ENCODE measurements at regions not wholly inside any gene's neighbourhood (a gene's known extent, or its start where the extent isn't known, plus 50 kb on each side); places are given as distances from the start of the nearest gene placed in this dataset.

- DNase-seq (ENCODE audit: low read depth), result no peak
These were observed 973.3 kb downstream of the BCL11B start for GRCh38 chr14:98298481-98299244.

- no peak for DNase-seq (ENCODE audit: low read depth)
These were observed 970.3 kb downstream of the BCL11B start for GRCh38 chr14:98301681-98302080.

GRCh38 chr14:98304574-98304973 lies 967.4 kb downstream of the BCL11B start:
- no peak for DNase-seq (ENCODE audit: low read depth)

GRCh38 chr14:98309591-98309990 lies 962.4 kb downstream of the BCL11B start:
- DNase-seq (ENCODE audit: low read depth), result no peak

- no peak for DNase-seq (ENCODE audit: low read depth)
These were observed 960.0 kb downstream of the BCL11B start for GRCh38 chr14:98312006-98312405.

GRCh38 chr14:98321841-98322240 lies 950.2 kb downstream of the BCL11B start:
- no peak for DNase-seq (ENCODE audit: low read depth)

GRCh38 chr14:98323836-98324235 lies 948.2 kb downstream of the BCL11B start:
- no peak for DNase-seq (ENCODE audit: low read depth)

GRCh38 chr14:98325761-98326160 lies 946.2 kb downstream of the BCL11B start:
- DNase-seq (ENCODE audit: low read depth), result no peak

GRCh38 chr14:98328496-98328895 lies 943.5 kb downstream of the BCL11B start:
- DNase-seq (ENCODE audit: low read depth), result no peak

GRCh38 chr14:98334186-98334585 lies 937.8 kb downstream of the BCL11B start:
- no peak for DNase-seq (ENCODE audit: low read depth)

GRCh38 chr14:98341211-98341610 lies 930.8 kb downstream of the BCL11B start:
- no peak for DNase-seq (ENCODE audit: low read depth)

GRCh38 chr14:98345161-98345560 lies 926.8 kb downstream of the BCL11B start:
- DNase-seq (ENCODE audit: low read depth), result no peak

GRCh38 chr14:98347686-98348085 lies 924.3 kb downstream of the BCL11B start:
- DNase-seq (ENCODE audit: low read depth), result no peak

GRCh38 chr14:98348505-98348904 lies 923.5 kb downstream of the BCL11B start:
- no peak for DNase-seq (ENCODE audit: low read depth)

- DNase-seq (ENCODE audit: low read depth), result no peak
These were observed 921.8 kb downstream of the BCL11B start for GRCh38 chr14:98350213-98350612.

- DNase-seq (ENCODE audit: low read depth), result no peak
These were observed 907.0 kb downstream of the BCL11B start for GRCh38 chr14:98364961-98365360.

GRCh38 chr14:98366429-98366828 lies 905.6 kb downstream of the BCL11B start:
- no peak for DNase-seq (ENCODE audit: low read depth)

GRCh38 chr14:98368221-98368620 lies 903.8 kb downstream of the BCL11B start:
- no peak for DNase-seq (ENCODE audit: low read depth)

- DNase-seq (ENCODE audit: low read depth), result no peak
These were observed 903.1 kb downstream of the BCL11B start for GRCh38 chr14:98368916-98369315.

- DNase-seq (ENCODE audit: low read depth), result no peak
These were observed 902.7 kb downstream of the BCL11B start for GRCh38 chr14:98369344-98369743.

- DNase-seq (ENCODE audit: low read depth), result no peak
These were observed 901.6 kb downstream of the BCL11B start for GRCh38 chr14:98370352-98370751.

GRCh38 chr14:98371141-98371540 lies 900.9 kb downstream of the BCL11B start:
- no peak for DNase-seq (ENCODE audit: low read depth)

- DNase-seq (ENCODE audit: low read depth), result no peak
These were observed 897.9 kb downstream of the BCL11B start for GRCh38 chr14:98374136-98374535.

- DNase-seq (ENCODE audit: low read depth), result no peak
These were observed 896.4 kb downstream of the BCL11B start for GRCh38 chr14:98375566-98375965.
